Stomach (tissue), 4 donors: ENCODE measurements at regions not wholly inside any gene's neighbourhood (a gene's known extent, or its start where the extent isn't known, plus 50 kb on each side); places are given as distances from the start of the nearest gene placed in this dataset.

Experiments used
- CTCF ChIP-seq, 7 experiments: fragments of 450-650 bp in 4 of 7; fragments of 200-600 bp in 3 of 7; sonication (generic) in 3 of 7; IDR thresholded peaks; one replicate each; pipeline ENCODE4 v1.5.1; 2016 to 2019; ENCODE audit warnings: antibody characterized with exemption in 7 of 7, control low read depth in 2 of 7, mild to moderate bottlenecking in 1 of 7
- POLR2A ChIP-seq, 4 donors: fragments of 450-650 bp; IDR thresholded peaks; one replicate each; pipeline ENCODE4 v1.6.1; 2016; ENCODE audit warnings: antibody characterized with exemption in 4 of 4, control low read depth in 2 of 4, mild to moderate bottlenecking in 1 of 4, moderate library complexity in 1 of 4

- TF ChIP-seq CTCF (IDR thresholded peaks at IDR 0.05): no peak
- no peak for TF ChIP-seq POLR2A (IDR thresholded peaks at IDR 0.05)
These were observed 185.4 kb downstream of the RAB11FIP2 start for GRCh38 chr10:117861329-117861728.
